Activated naive CD8-positive, alpha-beta T cell (primary cell): ENCODE measurements at regions not wholly inside any gene's neighbourhood (a gene's known extent, or its start where the extent isn't known, plus 50 kb on each side); places are given as distances from the start of the nearest gene placed in this dataset.

Experiments
- H3K27ac Mint-ChIP-seq: one replicate; pipeline ENCODE4 v1.8.0; 2021; ENCODE audit warnings: mixed read lengths
- H3K27me3 Mint-ChIP-seq: one replicate; pipeline ENCODE4 v1.8.0; 2021; ENCODE audit warnings: mixed read lengths
- H3K36me3 Mint-ChIP-seq: one replicate; pipeline ENCODE4 v1.8.0; 2021; ENCODE audit warnings: mixed read lengths
- H3K4me1 Mint-ChIP-seq: one replicate; pipeline ENCODE4 v1.8.0; 2021; ENCODE audit warnings: low read depth, mixed read lengths
- H3K4me3 Mint-ChIP-seq: one replicate; pipeline ENCODE4 v1.8.0; 2021; ENCODE audit warnings: mild to moderate bottlenecking, mixed read lengths
- H3K9me3 Mint-ChIP-seq: one replicate; pipeline ENCODE4 v1.8.0; 2021; ENCODE audit warnings: low read depth, mixed read lengths

GRCh38 chr7:26048663-26049062, 103.3 kb upstream of the NFE2L3 start:
- peaks cover 2% of the 10 kb centered on the region for H3K36me3 Mint-ChIP-seq
- no peak overlapping the region for H3K4me3 Mint-ChIP-seq
- H3K27me3 Mint-ChIP-seq = peaks cover 18% of the 10 kb centered on the region
- H3K4me1 Mint-ChIP-seq = no peaks in the 10 kb centered on the region
- no peaks in the 10 kb centered on the region for H3K9me3 Mint-ChIP-seq
- H3K27ac Mint-ChIP-seq = no peak overlapping the region

- Mint-ChIP-seq H3K4me1 (no peaks in the 10 kb centered on the region), H3K9me3 (no peaks in the 10 kb centered on the region), H3K36me3 (peaks cover 4% of the 10 kb centered on the region), H3K4me3 (no peak overlapping the region), H3K27me3 (peaks cover 16% of the 10 kb centered on the region), H3K27ac (no peak overlapping the region)
Measured at GRCh38 chr7:26049081-26049480, 102.9 kb upstream of the NFE2L3 start.

GRCh38 chr7:26051021-26051420, 101.0 kb upstream of the NFE2L3 start:
- Mint-ChIP-seq H3K9me3 (no peaks in the 10 kb centered on the region), H3K27me3 (peaks cover 17% of the 10 kb centered on the region), H3K27ac (no peak overlapping the region), H3K36me3 (peaks cover 7% of the 10 kb centered on the region), H3K4me1 (no peaks in the 10 kb centered on the region), H3K4me3 (no peak overlapping the region)

- H3K27me3 Mint-ChIP-seq = peaks cover 19% of the 10 kb centered on the region
- H3K27ac Mint-ChIP-seq = no peak overlapping the region
- no peaks in the 10 kb centered on the region for H3K4me1 Mint-ChIP-seq
- H3K36me3 Mint-ChIP-seq = peaks cover 7% of the 10 kb centered on the region
- H3K9me3 Mint-ChIP-seq = no peaks in the 10 kb centered on the region
- no peak overlapping the region for H3K4me3 Mint-ChIP-seq
Measured at GRCh38 chr7:26052706-26053105, 99.3 kb upstream of the NFE2L3 start.

GRCh38 chr7:26054386-26054785, 97.6 kb upstream of the NFE2L3 start:
- Mint-ChIP-seq H3K9me3 (no peaks in the 10 kb centered on the region), H3K4me1 (no peaks in the 10 kb centered on the region), H3K27me3 (peaks cover 20% of the 10 kb centered on the region), H3K36me3 (peaks cover 7% of the 10 kb centered on the region), H3K27ac (no peak overlapping the region), H3K4me3 (no peak overlapping the region)

- Mint-ChIP-seq H3K27ac (no peak overlapping the region), H3K27me3 (peaks cover 17% of the 10 kb centered on the region), H3K4me3 (no peak overlapping the region), H3K9me3 (no peaks in the 10 kb centered on the region), H3K36me3 (peaks cover 7% of the 10 kb centered on the region), H3K4me1 (no peaks in the 10 kb centered on the region)
Measured at GRCh38 chr7:26055241-26055640, 96.8 kb upstream of the NFE2L3 start.

GRCh38 chr7:26060733-26061677, 91.0 kb upstream of the NFE2L3 start:
- no peak overlapping the region for H3K27ac Mint-ChIP-seq
- no peaks in the 10 kb centered on the region for H3K9me3 Mint-ChIP-seq
- no peaks in the 10 kb centered on the region for H3K36me3 Mint-ChIP-seq
- no peaks in the 10 kb centered on the region for H3K4me1 Mint-ChIP-seq
- H3K4me3 Mint-ChIP-seq = no peak overlapping the region
- H3K27me3 Mint-ChIP-seq = peaks cover 16% of the 10 kb centered on the region

- Mint-ChIP-seq H3K27ac (no peak overlapping the region), H3K27me3 (peaks cover 15% of the 10 kb centered on the region), H3K9me3 (no peaks in the 10 kb centered on the region), H3K4me1 (no peaks in the 10 kb centered on the region), H3K4me3 (no peak overlapping the region), H3K36me3 (no peaks in the 10 kb centered on the region)
Measured at GRCh38 chr7:26061678-26062603, 90.1 kb upstream of the NFE2L3 start.

- no peaks in the 10 kb centered on the region for H3K9me3 Mint-ChIP-seq
- no peaks in the 10 kb centered on the region for H3K4me1 Mint-ChIP-seq
- H3K4me3 Mint-ChIP-seq = no peak overlapping the region
- no peak overlapping the region for H3K27ac Mint-ChIP-seq
- no peaks in the 10 kb centered on the region for H3K36me3 Mint-ChIP-seq
- peaks cover 13% of the 10 kb centered on the region for H3K27me3 Mint-ChIP-seq
Measured at GRCh38 chr7:26065652-26066051, 86.3 kb upstream of the NFE2L3 start.

GRCh38 chr7:26066736-26067135, 85.3 kb upstream of the NFE2L3 start:
- Mint-ChIP-seq H3K27me3 (peaks cover 14% of the 10 kb centered on the region), H3K4me3 (no peak overlapping the region), H3K27ac (no peak overlapping the region), H3K36me3 (no peaks in the 10 kb centered on the region), H3K9me3 (no peaks in the 10 kb centered on the region), H3K4me1 (no peaks in the 10 kb centered on the region)

GRCh38 chr7:26070290-26070689, 81.7 kb upstream of the NFE2L3 start:
- Mint-ChIP-seq H3K4me1 (no peaks in the 10 kb centered on the region), H3K27me3 (peaks cover 9% of the 10 kb centered on the region), H3K36me3 (no peaks in the 10 kb centered on the region), H3K27ac (no peak overlapping the region), H3K9me3 (no peaks in the 10 kb centered on the region), H3K4me3 (no peak overlapping the region)

- H3K27ac Mint-ChIP-seq = no peak overlapping the region
- H3K9me3 Mint-ChIP-seq = no peaks in the 10 kb centered on the region
- no peaks in the 10 kb centered on the region for H3K36me3 Mint-ChIP-seq
- no peak overlapping the region for H3K4me3 Mint-ChIP-seq
- peaks cover 9% of the 10 kb centered on the region for H3K27me3 Mint-ChIP-seq
- no peaks in the 10 kb centered on the region for H3K4me1 Mint-ChIP-seq
Measured at GRCh38 chr7:26071622-26072456, 80.2 kb upstream of the NFE2L3 start.

- H3K9me3 Mint-ChIP-seq = no peaks in the 10 kb centered on the region
- no peak overlapping the region for H3K27ac Mint-ChIP-seq
- H3K4me1 Mint-ChIP-seq = no peaks in the 10 kb centered on the region
- no peaks in the 10 kb centered on the region for H3K36me3 Mint-ChIP-seq
- H3K4me3 Mint-ChIP-seq = no peak overlapping the region
- H3K27me3 Mint-ChIP-seq = peaks cover 9% of the 10 kb centered on the region
Measured at GRCh38 chr7:26073041-26073440, 79.0 kb upstream of the NFE2L3 start.

- Mint-ChIP-seq H3K4me1 (peaks cover 7% of the 10 kb centered on the region), H3K9me3 (no peaks in the 10 kb centered on the region), H3K36me3 (no peaks in the 10 kb centered on the region), H3K27ac (no peak overlapping the region), H3K4me3 (no peak overlapping the region), H3K27me3 (peaks cover 11% of the 10 kb centered on the region)
Measured at GRCh38 chr7:26074919-26075318, 77.1 kb upstream of the NFE2L3 start.
